HG02884 (cell line): ENCODE measurements at regions not wholly inside any gene's neighbourhood (a gene's known extent, or its start where the extent isn't known, plus 50 kb on each side); places are given as distances from the start of the nearest gene placed in this dataset.
"Not testable (repeated sequence)": the region's sequence is repeated elsewhere in the genome, so short reads cannot be mapped to it uniquely, and the experiment has no call there.

Experiments
- ATAC-seq: cut with Tn5 transposase; IDR thresholded peaks from one replicate; pipeline ENCODE4 v1.9.1; 2021; ENCODE audit warnings: mild to moderate bottlenecking, moderate library complexity; ENCODE audit not compliant: unreplicated experiment

GRCh38 chr18:28514699-28515098 is 337.8 kb upstream of the CDH2 start:
- ATAC-seq = no peak

- ATAC-seq = peak; percentile 72
These were observed 335.4 kb upstream of the CDH2 start for GRCh38 chr18:28512357-28512756.

GRCh38 chr18:28511413-28511821 is 334.5 kb upstream of the CDH2 start:
- ATAC-seq = no peak

GRCh38 chr18:28510210-28510609 is 333.3 kb upstream of the CDH2 start:
- ATAC-seq = no peak

- no peak for ATAC-seq
These were observed 327.1 kb upstream of the CDH2 start for GRCh38 chr18:28504066-28504465.

- no peak for ATAC-seq
These were observed 317.2 kb upstream of the CDH2 start for GRCh38 chr18:28494151-28494550.

GRCh38 chr18:28485918-28486317 is 309.0 kb upstream of the CDH2 start:
- ATAC-seq = peak; percentile 80

- ATAC-seq = no peak
These were observed 308.4 kb upstream of the CDH2 start for GRCh38 chr18:28485210-28485801.

- no peak for ATAC-seq
These were observed 301.6 kb upstream of the CDH2 start for GRCh38 chr18:28478531-28478930.

GRCh38 chr18:28476302-28476701 is 299.4 kb upstream of the CDH2 start:
- ATAC-seq = no peak

- no peak for ATAC-seq
These were observed 293.0 kb upstream of the CDH2 start for GRCh38 chr18:28469946-28470345.

- no peak for ATAC-seq
These were observed 292.0 kb upstream of the CDH2 start for GRCh38 chr18:28468901-28469300.

GRCh38 chr18:28466204-28466603 is 289.3 kb upstream of the CDH2 start:
- no peak for ATAC-seq

GRCh38 chr18:28459587-28459986 is 282.7 kb upstream of the CDH2 start:
- no peak for ATAC-seq

- no peak for ATAC-seq
These were observed 281.8 kb upstream of the CDH2 start for GRCh38 chr18:28458751-28459150.

- no peak for ATAC-seq
These were observed 280.9 kb upstream of the CDH2 start for GRCh38 chr18:28457784-28458183.

GRCh38 chr18:28455971-28456370 is 279.0 kb upstream of the CDH2 start:
- ATAC-seq = no peak

GRCh38 chr18:28439870-28440269 is 262.9 kb upstream of the CDH2 start:
- ATAC-seq = no peak

- ATAC-seq = no peak
These were observed 261.5 kb upstream of the CDH2 start for GRCh38 chr18:28438381-28438780.

GRCh38 chr18:28432339-28432738 is 255.4 kb upstream of the CDH2 start:
- ATAC-seq = no peak

GRCh38 chr18:28425886-28426285 is 249.0 kb upstream of the CDH2 start:
- no peak for ATAC-seq

GRCh38 chr18:28422577-28422976 is 245.6 kb upstream of the CDH2 start:
- ATAC-seq = no peak

- not testable (repeated sequence) for ATAC-seq
These were observed 245.0 kb upstream of the CDH2 start for GRCh38 chr18:28421950-28422349.
